Epithelial cell of prostate (primary cell): ENCODE measurements at regions not wholly inside any gene's neighbourhood (a gene's known extent, or its start where the extent isn't known, plus 50 kb on each side); places are given as distances from the start of the nearest gene placed in this dataset.

Experiments used
- DNase-seq: peaks from one replicate; pipeline ENCODE4 v3.0.0-alpha.2; 2011; ENCODE audit warnings: low read depth, low spot score
- H3K27ac ChIP-seq: fragments of 450-650 bp; 2 replicates; pipeline ENCODE4 v1.5.1; 2017; ENCODE audit warnings: mild to moderate bottlenecking

GRCh38 chr9:28051559-28052503 lies 478.6 kb upstream of the C9orf72 start:
- no peak for DNase-seq
- no peak overlapping the region for H3K27ac ChIP-seq

- no peak for DNase-seq
- no peak overlapping the region for H3K27ac ChIP-seq
These were observed 480.0 kb upstream of the C9orf72 start for GRCh38 chr9:28053096-28053777.

DNA sequence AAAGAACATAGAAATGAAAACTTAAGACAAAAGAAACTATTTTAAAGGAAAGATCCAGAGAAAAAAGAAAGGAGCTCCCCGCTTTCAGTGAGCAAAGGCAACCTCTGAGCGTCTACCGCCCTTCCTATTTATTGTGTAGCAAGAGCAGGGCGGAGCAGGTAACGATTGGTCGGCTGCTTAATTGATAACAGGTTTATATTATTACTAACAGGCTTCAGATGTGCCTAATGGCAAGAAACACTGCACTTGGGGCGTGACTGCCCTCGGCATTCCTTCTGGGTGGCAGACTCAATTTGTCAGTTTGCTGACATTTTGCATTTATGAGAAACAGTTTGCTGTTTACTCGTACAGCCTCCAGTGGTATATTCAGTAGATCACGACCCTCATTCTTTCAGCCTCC lies 482.7 kb upstream of the C9orf72 start:
- no peak overlapping the region for H3K27ac ChIP-seq
- no peak for DNase-seq

- no peak for DNase-seq
- H3K27ac ChIP-seq: no peak overlapping the region
These were observed 483.2 kb upstream of the C9orf72 start for GRCh38 chr9:28056466-28056865.

GRCh38 chr9:28059192-28059591 lies 485.9 kb upstream of the C9orf72 start:
- no peak overlapping the region for H3K27ac ChIP-seq
- no peak for DNase-seq

DNA sequence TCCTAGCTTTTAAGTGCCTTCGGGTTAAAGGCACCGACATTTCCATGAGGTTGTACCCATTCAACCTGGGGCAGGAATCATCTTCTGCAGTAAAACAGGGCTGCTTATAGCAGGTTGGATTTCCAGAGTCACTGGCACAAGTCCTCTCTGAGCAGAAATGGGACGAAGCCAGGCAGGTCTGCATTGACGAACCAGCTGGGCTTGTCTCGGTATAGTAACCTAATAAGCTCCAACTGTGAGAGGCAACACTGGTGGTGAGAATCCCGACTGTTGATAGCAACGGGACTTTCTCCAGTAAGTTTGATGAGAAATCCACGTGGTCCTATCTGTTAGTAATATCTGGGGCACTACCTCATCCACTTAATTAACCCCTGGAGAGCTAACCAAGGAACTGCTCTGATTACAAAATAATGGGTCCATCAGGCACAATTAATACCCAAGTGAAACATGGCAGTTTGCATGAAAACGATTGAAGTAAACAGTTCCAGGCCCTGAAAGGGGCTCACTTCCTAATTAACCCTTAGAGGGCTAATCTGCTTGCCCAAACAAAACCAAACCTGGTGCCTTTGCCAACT lies 491.0 kb upstream of the C9orf72 start:
- no peak for DNase-seq

GRCh38 chr9:28073270-28073669 lies 500.0 kb upstream of the C9orf72 start:
- peak; percentile 5 for DNase-seq
- no peak overlapping the region for H3K27ac ChIP-seq

More for the DNA sequence above, 491.0 kb upstream of the C9orf72 start:
- no peak overlapping the region for H3K27ac ChIP-seq

DNA sequence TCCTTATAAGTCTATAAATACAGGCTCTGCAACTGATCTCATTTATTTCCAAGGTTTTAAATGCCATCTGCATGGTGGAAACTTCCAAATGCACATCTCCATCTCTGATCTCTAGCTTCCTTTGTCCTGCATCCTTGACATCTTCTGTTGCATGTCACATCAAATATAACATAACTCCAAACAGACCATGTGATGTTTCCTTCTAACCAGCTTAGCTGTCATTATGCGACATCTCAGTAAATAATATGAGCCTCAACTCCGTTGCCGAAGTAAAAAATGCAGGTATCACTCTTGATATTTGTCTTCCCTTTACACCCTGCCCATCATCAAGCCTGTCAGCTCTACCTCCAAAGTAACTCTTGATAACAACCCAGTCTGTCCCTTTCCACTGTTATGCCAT lies 506.4 kb upstream of the C9orf72 start:
- no peak for DNase-seq
- H3K27ac ChIP-seq: no peak overlapping the region

- H3K27ac ChIP-seq: no peak overlapping the region
- no peak for DNase-seq
These were observed 509.4 kb upstream of the C9orf72 start for GRCh38 chr9:28082671-28083070.

GRCh38 chr9:28086881-28087280 lies 513.6 kb upstream of the C9orf72 start:
- H3K27ac ChIP-seq: no peak overlapping the region
- DNase-seq: peak; percentile 37

GRCh38 chr9:28092981-28093936 lies 520.0 kb upstream of the C9orf72 start:
- DNase-seq: no peak
- no peak overlapping the region for H3K27ac ChIP-seq

GRCh38 chr9:28101509-28101908 lies 528.2 kb upstream of the C9orf72 start:
- DNase-seq: no peak
- no peak overlapping the region for H3K27ac ChIP-seq

GRCh38 chr9:28105001-28105400 lies 531.7 kb upstream of the C9orf72 start:
- no peak overlapping the region for H3K27ac ChIP-seq
- DNase-seq: no peak

- DNase-seq: no peak
- H3K27ac ChIP-seq: no peak overlapping the region
These were observed 546.9 kb upstream of the C9orf72 start for GRCh38 chr9:28120184-28120583.

DNA sequence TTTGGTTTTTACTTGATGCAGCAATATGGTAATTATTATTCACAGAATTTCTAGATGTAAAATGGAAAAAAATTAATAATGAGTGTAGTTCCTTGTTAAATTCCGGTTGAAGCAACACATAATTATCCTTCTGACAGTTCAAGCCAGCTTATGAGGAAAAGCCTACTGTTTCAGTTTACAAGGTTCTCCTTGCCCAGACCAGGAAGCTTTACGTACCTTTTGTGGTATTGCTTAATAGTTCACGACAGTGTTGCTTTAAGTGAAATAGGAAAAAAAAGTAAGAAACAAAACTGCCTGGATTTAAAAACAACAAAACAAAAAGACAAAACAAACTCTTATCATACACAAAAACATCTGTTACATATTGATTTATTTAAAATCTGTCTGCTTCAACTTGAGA lies 547.3 kb upstream of the C9orf72 start:
- no peak for DNase-seq
- no peak overlapping the region for H3K27ac ChIP-seq

DNA sequence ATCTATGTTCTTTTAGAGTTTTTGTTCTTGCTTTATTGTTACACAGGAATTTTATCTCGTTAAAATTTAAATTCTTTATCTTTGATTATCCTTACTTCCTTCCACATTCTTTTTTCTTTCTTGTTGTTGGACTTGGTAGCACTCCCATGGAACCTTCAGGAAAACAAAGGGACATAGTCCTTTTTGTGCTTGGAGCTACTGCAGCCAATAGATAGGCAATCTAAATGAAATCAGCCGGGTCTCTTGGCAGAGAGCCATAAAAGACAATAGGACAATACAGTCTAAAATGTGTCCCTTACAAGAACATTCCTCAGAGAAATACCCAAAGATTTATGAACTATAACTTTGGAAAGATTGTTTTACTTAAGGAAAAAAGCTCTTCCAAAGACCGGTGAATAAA lies 548.1 kb upstream of the C9orf72 start:
- DNase-seq: no peak
- H3K27ac ChIP-seq: no peak overlapping the region

- no peak overlapping the region for H3K27ac ChIP-seq
These were observed 551.6 kb upstream of the C9orf72 start for GRCh38 chr9:28124917-28125316.

DNA sequence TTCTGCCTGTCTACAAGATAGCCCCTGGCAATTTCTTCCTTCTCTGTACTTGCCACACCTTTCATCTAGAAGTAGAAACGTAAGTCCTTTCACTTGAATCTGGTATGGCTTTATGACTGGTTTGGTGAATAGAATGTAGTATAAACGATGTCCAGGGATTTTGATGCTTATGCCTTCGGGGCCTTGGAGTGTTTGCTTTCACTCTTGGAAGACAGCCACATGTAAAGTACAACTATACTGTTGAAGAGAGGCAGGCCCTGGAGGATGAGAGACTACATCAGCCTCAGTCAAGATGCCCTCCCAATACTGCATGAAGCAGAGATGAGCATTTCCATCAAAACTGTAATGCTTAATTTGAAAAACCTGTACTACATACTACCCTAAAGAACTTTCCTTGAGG lies 553.8 kb upstream of the C9orf72 start:
- no peak overlapping the region for H3K27ac ChIP-seq

More at GRCh38 chr9:28124917-28125316, 551.6 kb upstream of the C9orf72 start:
- no peak for DNase-seq

GRCh38 chr9:28134446-28134976 lies 561.2 kb upstream of the C9orf72 start:
- no peak for DNase-seq

More for the DNA sequence above, 553.8 kb upstream of the C9orf72 start:
- no peak for DNase-seq

DNA sequence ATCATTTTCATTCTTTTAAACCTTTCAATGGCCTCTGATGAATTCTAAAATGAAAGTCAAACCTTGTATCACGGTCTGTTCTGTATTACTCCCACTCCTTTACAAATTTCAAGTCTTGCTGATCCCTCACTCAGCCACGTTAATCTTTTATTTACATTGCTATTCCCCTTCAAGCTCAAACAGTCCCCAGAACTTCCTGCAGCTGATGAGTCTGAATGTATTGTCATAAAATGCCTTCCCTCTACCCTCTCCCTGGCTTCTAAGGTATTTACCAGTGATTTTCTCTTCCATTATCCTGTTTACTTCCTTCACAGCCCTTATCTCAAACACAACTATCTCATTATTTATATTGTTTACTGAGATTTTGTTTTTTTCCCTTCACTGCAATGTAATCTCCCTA lies 562.3 kb upstream of the C9orf72 start:
- H3K27ac ChIP-seq: no peak overlapping the region
- no peak for DNase-seq

More at GRCh38 chr9:28134446-28134976, 561.2 kb upstream of the C9orf72 start:
- no peak overlapping the region for H3K27ac ChIP-seq
